Activated T-helper 2 cell treated with anti-CD3 and anti-CD28 coated beads, Interferon-gamma antibody, Interleukin-2, Interleukin-4, amounts not matched to agents 10 μg/mL and 5 μg/mL and 100 μg/mL, durations not matched to agents 14 hours and 24 hours and 36 hours (primary cell): ENCODE measurements at regions not wholly inside any gene's neighbourhood (a gene's known extent, or its start where the extent isn't known, plus 50 kb on each side); places are given as distances from the start of the nearest gene placed in this dataset.
"Not testable (repeated sequence)": the region's sequence is repeated elsewhere in the genome, so short reads cannot be mapped to it uniquely, and the experiment has no call there.

Experiments used
- DNase-seq: peaks from one replicate; pipeline ENCODE4 v3.0.0; 2021; ENCODE audit warnings: low spot score
- H3K27ac Mint-ChIP-seq: one replicate; pipeline ENCODE4 v1.8.0; 2021; ENCODE audit warnings: mixed read lengths
- H3K27me3 Mint-ChIP-seq: one replicate; pipeline ENCODE4 v1.8.0; 2021; ENCODE audit warnings: low read depth, mixed read lengths
- H3K36me3 Mint-ChIP-seq: one replicate; pipeline ENCODE4 v1.8.0; 2021; ENCODE audit warnings: low read depth, mixed read lengths
- H3K4me1 Mint-ChIP-seq: one replicate; pipeline ENCODE4 v1.8.0; 2021; ENCODE audit warnings: low read depth, mixed read lengths
- H3K4me3 Mint-ChIP-seq: one replicate; pipeline ENCODE4 v1.8.0; 2021; ENCODE audit warnings: low read depth, mild to moderate bottlenecking, moderate library complexity, mixed read lengths
- H3K9me3 Mint-ChIP-seq: one replicate; pipeline ENCODE4 v1.8.0; 2021; ENCODE audit warnings: mixed read lengths
- intact Hi-C: fragments of 100-400 bp; cut with micrococcal nuclease; formaldehyde crosslinking; loops from one replicate; pipeline ENCODE4 v1.15.1; 2023

DNA sequence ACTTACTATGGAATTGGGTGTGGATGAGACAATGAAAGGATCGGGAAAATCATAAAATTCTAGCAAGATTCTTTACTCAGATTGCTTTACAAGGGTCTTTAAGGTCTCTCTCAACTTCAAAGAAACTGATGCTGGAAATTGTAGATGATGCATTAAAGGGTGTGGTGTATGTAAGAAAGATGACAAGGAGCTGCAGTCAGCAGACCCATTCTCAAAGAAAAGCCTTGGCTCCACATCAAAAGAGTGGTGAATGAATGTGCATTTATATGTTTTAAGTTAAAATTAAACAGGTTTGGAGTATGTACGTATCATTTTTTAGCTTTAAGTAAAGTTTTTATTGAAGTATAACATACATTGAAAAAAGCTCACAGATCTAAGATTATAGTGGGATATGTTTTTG is 194.5 kb downstream of the C12orf75 start:
- Mint-ChIP-seq H3K4me3 (no peak overlapping the region), H3K4me1 (no peaks in the 10 kb centered on the region), H3K27ac (no peak overlapping the region), H3K36me3 (no peaks in the 10 kb centered on the region), H3K27me3 (peaks cover 1% of the 10 kb centered on the region), H3K9me3 (no peaks in the 10 kb centered on the region)
- no peak for DNase-seq
- intact Hi-C loops: no loop called here

DNA sequence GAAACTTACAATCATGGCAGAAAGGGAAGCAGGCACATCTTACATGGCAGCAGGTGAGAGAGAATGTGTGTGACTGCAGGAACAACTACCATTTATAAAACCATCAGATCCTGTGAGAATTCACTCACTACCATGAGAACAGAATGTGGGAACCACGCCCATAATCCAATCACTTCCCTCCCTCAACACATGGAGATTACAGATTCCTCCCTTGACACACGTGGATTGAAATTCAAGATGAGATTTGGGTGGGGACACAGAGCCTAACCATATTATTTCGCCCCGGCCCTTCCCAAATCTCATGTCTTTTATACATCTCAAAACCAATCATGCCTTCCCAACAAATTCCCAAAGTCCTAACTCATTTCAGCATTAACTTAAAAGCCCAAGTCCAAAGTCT is 203.6 kb downstream of the C12orf75 start:
- H3K27me3 Mint-ChIP-seq: no peaks in the 10 kb centered on the region
- H3K9me3 Mint-ChIP-seq: peaks cover 23% of the 10 kb centered on the region
- intact Hi-C loops: no loop called here
- H3K36me3 Mint-ChIP-seq: no peaks in the 10 kb centered on the region
- no peak for DNase-seq
- H3K4me3 Mint-ChIP-seq: no peak overlapping the region
- H3K4me1 Mint-ChIP-seq: no peaks in the 10 kb centered on the region
- no peak overlapping the region for H3K27ac Mint-ChIP-seq

DNA sequence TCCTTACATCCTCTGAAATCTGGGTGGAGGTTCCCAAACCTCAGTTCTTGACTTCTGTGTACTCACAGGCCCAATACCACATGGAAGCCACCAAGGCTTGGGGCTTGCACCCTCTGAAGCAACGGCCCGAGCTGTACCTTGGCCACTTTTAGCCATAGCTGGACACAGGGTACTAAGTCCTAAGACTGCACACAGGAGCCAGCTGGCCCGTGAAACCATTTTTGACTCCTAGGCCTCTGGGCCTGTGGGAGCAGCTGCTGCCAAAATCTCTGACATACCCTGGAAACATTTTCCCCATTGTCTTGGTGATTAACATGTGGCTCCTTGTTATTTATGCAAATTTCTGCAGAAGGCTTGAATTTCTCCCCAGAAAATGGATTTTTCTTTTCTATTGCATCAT is 204.5 kb downstream of the C12orf75 start:
- H3K4me1 Mint-ChIP-seq, H3K27me3 Mint-ChIP-seq, H3K27ac Mint-ChIP-seq, H3K4me3 Mint-ChIP-seq, H3K36me3 Mint-ChIP-seq, intact Hi-C loops, DNase-seq: not testable (repeated sequence)
- peaks cover 23% of the 10 kb centered on the region for H3K9me3 Mint-ChIP-seq

DNA sequence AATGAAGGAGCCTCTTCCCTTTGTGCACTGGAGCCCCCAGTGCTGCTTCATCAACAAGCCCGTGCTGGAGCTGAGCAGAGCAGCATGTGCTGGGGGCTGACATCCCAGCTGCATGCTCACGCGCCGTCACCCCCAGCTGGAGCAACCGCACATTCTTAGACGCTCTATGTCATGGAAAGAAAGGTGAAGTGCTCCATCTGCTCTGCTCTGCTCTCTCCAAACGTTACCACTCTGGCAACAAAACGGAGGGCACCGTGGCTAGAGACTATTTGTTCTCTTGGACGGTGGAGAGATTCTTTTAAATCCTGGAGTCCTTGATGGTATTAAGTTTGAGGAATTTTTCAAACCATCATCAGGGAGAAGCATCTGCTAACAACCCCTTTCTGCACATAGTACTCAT is 208.4 kb downstream of the C12orf75 start:
- intact Hi-C loops: no loop called here
- H3K27ac Mint-ChIP-seq: no peak overlapping the region
- peaks cover 20% of the 10 kb centered on the region for H3K9me3 Mint-ChIP-seq
- DNase-seq: no peak
- H3K27me3 Mint-ChIP-seq: peaks cover 1% of the 10 kb centered on the region
- no peaks in the 10 kb centered on the region for H3K36me3 Mint-ChIP-seq
- no peak overlapping the region for H3K4me3 Mint-ChIP-seq
- H3K4me1 Mint-ChIP-seq: no peaks in the 10 kb centered on the region

DNA sequence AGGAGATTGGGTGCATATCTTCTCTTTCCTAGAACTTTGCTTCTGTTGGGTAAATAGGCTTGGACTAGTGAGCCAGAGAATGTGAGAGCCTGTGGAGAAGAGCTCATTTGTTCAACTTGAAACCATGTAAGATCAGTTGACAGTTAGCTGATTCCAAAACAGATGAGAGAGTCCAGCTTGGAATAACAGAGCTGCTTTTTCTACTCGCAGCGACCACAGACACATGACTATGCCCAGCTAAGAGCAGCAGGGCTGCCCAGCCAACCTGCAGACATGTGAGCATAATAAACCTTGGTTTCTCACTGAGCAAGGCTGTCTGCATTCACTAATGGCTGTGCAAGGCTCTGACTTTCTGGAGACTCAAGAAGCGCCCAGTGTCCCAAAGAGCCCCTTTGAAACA is 209.2 kb downstream of the C12orf75 start:
- H3K36me3 Mint-ChIP-seq: no peaks in the 10 kb centered on the region
- no peak overlapping the region for H3K4me3 Mint-ChIP-seq
- no peak overlapping the region for H3K27ac Mint-ChIP-seq
- intact Hi-C loops: no loop called here
- H3K9me3 Mint-ChIP-seq: peaks cover 12% of the 10 kb centered on the region
- H3K4me1 Mint-ChIP-seq: no peaks in the 10 kb centered on the region
- no peak for DNase-seq
- H3K27me3 Mint-ChIP-seq: peaks cover 1% of the 10 kb centered on the region

DNA sequence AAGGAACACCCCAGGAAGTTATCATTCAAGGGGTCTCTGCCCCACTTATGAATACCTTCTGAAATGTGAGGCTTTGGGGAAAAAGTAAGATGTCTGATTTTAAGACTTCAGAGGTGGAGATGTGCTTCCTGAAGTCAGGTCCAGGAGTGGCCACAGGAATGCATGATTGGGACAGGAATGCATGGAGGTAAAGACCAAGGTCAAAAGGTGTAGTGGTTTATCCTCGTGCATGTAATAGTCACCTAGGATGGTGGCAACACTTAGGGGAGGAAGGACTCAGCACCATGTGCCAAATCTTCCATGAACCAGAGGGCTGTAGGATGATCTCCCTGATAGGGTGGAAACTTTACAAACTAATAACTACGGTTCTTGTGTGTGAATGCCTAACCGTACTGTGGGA is 217.3 kb downstream of the C12orf75 start:
- Mint-ChIP-seq H3K4me3 (no peak overlapping the region), H3K27ac (no peak overlapping the region)

DNA sequence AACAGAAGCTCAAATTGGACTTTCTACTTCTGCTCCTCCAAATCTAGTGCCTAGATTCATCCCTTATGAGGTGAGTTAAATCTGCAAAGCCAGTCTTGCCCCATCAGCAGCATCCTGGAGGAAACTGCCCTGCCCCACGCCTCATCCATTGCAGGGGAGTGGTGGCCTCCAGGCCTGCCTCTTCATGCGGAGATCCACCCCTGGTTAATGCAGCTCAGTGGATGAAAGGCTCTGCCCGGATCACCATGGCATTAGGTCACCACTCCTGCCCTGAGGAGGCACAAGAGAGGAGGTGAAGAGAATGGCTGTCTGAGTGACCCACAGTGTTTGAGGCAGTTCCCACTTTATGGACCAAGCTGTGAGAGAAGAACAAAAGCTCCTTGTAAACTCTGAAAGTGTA is 218.1 kb downstream of the C12orf75 start:
- Mint-ChIP-seq H3K9me3 (no peaks in the 10 kb centered on the region), H3K27ac (no peak overlapping the region), H3K4me1 (no peaks in the 10 kb centered on the region), H3K4me3 (no peak overlapping the region), H3K27me3 (no peaks in the 10 kb centered on the region), H3K36me3 (no peaks in the 10 kb centered on the region)
- intact Hi-C loops: no loop called here
- DNase-seq: no peak

More for the DNA sequence above, 217.3 kb downstream of the C12orf75 start:
- Mint-ChIP-seq H3K36me3 (no peaks in the 10 kb centered on the region), H3K27me3 (no peaks in the 10 kb centered on the region), H3K4me1 (no peaks in the 10 kb centered on the region), H3K9me3 (no peaks in the 10 kb centered on the region)
- intact Hi-C loops: no loop called here
- no peak for DNase-seq

DNA sequence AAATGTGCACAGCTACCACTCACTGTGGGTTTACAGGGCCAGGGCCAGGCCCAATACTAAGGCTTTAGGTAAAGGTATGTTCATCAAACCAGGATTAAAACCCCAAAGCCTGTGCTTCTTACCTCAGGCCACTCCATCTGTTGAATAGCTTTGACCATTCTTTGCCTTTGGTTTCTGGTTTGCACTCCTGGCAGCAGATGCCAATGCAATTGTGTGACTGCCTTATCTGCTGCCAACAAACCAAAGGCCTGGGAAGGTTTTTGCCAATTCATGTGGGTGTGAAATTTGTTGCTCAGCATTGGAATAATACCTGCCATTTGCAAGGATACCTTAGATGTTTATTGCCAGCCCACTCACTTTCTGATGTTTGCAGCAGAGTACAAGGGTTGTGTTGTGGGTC is 221.6 kb downstream of the C12orf75 start:
- Mint-ChIP-seq H3K4me1 (no peaks in the 10 kb centered on the region), H3K9me3 (no peaks in the 10 kb centered on the region), H3K27ac (no peak overlapping the region), H3K27me3 (no peaks in the 10 kb centered on the region), H3K36me3 (no peaks in the 10 kb centered on the region), H3K4me3 (no peak overlapping the region)
- DNase-seq: no peak
- intact Hi-C loops: no loop called here

DNA sequence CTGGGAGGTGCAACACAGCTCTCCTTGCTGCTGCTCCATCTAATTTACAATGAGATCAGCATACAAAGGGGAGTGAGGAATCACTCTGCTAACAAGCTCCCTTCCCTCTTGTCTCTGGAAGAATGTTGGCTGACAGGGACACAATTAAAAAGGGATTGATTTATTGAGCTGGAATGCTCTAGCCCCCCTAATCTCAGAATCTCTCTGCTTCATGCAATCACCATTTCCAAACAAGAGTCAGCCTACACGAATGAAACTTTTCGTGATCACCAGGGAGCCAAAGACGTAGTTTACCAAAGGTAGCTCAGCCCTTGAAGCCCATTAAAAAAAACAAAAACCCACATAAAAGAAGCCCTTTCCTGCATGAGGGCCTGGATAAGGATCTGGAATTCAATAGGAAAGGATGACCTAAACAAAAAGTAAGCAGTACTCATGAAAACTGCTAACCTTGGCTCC is 223.8 kb downstream of the C12orf75 start:
- Mint-ChIP-seq H3K9me3 (no peaks in the 10 kb centered on the region), H3K27me3 (no peaks in the 10 kb centered on the region), H3K4me3 (no peak overlapping the region), H3K4me1 (no peaks in the 10 kb centered on the region), H3K36me3 (no peaks in the 10 kb centered on the region), H3K27ac (no peak overlapping the region)
- DNase-seq: no peak
- intact Hi-C loops: no loop called here

DNA sequence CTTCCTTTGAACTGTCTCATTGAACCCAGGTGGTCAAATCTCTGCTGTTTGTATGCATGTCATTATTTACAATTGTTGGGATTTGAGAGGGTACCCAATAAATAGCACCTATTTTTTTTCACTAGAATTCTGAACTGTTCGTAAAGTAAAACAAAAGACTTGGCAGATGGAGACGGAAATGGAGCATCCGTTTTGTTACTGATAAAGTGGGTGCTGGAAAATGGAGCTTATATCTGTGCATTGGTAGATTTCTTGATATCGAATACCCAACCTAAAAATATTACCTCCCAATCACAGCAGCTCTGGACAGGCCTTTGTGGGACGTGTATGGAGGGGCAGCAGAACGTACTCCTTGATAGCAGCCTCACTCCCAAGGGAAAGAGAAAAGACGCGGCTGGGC is 224.4 kb downstream of the C12orf75 start:
- Mint-ChIP-seq H3K36me3 (no peaks in the 10 kb centered on the region), H3K27ac (no peak overlapping the region), H3K27me3 (no peaks in the 10 kb centered on the region), H3K4me1 (no peaks in the 10 kb centered on the region), H3K4me3 (no peak overlapping the region), H3K9me3 (no peaks in the 10 kb centered on the region)
- intact Hi-C loops: no loop called here
- DNase-seq: no peak

DNA sequence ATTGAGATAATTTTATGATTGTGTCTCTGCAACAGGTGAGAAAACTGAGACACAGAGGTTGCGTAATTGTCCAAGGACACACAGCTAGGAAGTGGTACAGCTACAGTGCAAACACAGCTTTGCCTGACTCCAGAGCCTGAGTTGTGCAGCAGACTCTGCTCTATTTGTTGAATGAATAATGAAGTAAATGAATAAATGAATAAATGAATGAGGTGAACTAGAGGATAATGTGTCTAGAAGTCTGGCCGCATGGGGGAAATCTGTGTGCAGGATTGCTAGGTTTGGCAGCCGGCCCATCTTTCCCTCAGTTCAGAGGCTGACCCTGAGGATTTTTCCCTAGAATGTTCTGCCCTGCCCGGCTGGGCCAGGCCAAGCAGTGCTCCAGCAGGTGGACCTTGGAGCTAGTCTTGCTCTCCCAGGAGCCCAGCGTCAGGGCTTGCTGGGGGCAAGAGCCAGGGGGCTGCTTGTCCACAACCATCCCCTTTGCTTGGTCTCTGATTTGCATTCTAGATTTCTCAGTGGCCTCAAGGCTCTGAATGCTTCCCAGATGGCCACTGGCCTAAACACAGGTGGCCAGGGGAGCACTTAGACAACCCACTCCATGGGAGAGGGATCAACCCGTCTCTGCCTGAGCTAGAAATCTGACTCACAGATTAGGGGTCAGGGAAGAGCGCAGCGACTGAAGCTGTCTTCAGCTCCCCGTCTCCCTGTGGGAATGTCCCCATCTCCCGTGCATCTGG is 225.2 kb downstream of the C12orf75 start:
- Mint-ChIP-seq H3K4me1 (no peaks in the 10 kb centered on the region), H3K27me3 (peaks cover 2% of the 10 kb centered on the region), H3K27ac (no peak overlapping the region), H3K4me3 (no peak overlapping the region), H3K9me3 (no peaks in the 10 kb centered on the region), H3K36me3 (no peaks in the 10 kb centered on the region)
- intact Hi-C loops: no loop called here
- DNase-seq: no peak

DNA sequence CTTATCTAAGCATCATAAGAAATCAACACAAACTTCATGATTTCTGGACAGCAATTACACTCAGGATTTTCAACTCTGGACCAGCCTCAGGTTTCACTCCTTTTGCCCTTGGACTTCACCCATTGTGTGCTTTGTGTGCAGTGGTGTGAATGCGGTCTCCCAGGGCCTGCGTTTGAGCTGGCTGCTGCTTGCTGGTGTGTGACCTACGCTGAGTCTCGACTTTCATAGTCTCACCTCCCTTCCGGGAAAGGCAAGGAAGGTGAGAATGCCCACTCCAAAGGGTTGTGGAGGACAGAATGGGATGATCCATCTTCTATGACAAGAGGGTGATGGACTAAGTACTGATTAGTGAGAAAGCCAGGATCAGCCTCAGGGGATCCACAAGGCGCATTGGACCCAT is 228.8 kb downstream of the C12orf75 start:
- no peak overlapping the region for H3K4me3 Mint-ChIP-seq
- peaks cover 2% of the 10 kb centered on the region for H3K27me3 Mint-ChIP-seq
- no peak for DNase-seq
- H3K4me1 Mint-ChIP-seq: no peaks in the 10 kb centered on the region
- H3K36me3 Mint-ChIP-seq: no peaks in the 10 kb centered on the region
- no peaks in the 10 kb centered on the region for H3K9me3 Mint-ChIP-seq
- no peak overlapping the region for H3K27ac Mint-ChIP-seq
- intact Hi-C loops: no loop called here

DNA sequence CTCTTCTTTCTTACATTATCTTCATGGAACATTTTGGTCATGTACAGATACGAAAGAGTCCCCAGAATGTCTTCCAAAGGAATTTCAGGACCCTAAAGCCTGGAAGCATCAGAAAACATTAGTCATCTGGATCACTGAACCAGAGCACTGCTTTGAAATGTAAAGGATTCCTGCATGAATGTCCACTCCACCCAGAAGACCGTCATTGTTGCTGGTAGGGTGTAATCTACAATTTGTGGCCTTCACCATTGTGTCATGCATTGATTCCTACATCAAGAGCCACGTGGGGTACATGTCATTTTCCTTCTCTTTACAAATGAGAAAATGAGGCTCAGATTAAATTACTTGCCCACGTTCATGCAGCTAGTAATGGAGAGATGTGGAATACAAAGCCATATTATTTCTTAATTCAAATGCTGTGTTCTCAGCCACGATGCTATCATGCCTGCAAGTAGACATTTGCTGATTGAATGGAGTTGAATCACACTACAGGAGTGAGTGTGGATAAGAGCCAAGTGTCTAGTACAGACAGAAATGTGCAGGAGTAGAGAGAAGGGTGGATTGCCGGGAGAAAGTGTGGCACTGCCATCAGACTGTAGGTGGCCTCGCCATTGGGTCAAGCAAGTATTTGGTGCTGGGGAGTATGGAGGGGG is 231.2 kb downstream of the C12orf75 start:
- no peaks in the 10 kb centered on the region for H3K4me1 Mint-ChIP-seq
- intact Hi-C loops: no loop called here
- no peak for DNase-seq
- no peak overlapping the region for H3K4me3 Mint-ChIP-seq
- no peak overlapping the region for H3K27ac Mint-ChIP-seq
- no peaks in the 10 kb centered on the region for H3K9me3 Mint-ChIP-seq
- no peaks in the 10 kb centered on the region for H3K36me3 Mint-ChIP-seq
- H3K27me3 Mint-ChIP-seq: peaks cover 5% of the 10 kb centered on the region
